HEK293T (cell line): ENCODE measurements at regions not wholly inside any gene's neighbourhood (a gene's known extent, or its start where the extent isn't known, plus 50 kb on each side); places are given as distances from the start of the nearest gene placed in this dataset.

Experiments used
- ARNT ChIP-seq: fragments of 450-650 bp; IDR thresholded peaks from 2 replicates; pipeline ENCODE4 v1.6.1; 2017; ENCODE audit warnings: mild to moderate bottlenecking
- BHLHE40 ChIP-seq: fragments of 450-650 bp; IDR thresholded peaks from 2 replicates; pipeline ENCODE4 v1.6.1; 2016; ENCODE audit warnings: mild to moderate bottlenecking, moderate library complexity, borderline replicate concordance
- FOXA1 ChIP-seq: fragments of 450-650 bp; IDR thresholded peaks from 2 replicates; pipeline ENCODE4 v1.6.1; 2016; ENCODE audit warnings: mild to moderate bottlenecking
- FOXK2 ChIP-seq: fragments of 450-650 bp; IDR thresholded peaks from 2 replicates; pipeline ENCODE4 v1.6.1; 2016; ENCODE audit warnings: mild to moderate bottlenecking
- FOXM1 ChIP-seq: fragments of 450-650 bp; IDR thresholded peaks from 2 replicates; pipeline ENCODE4 v1.6.1; 2017; ENCODE audit warnings: mild to moderate bottlenecking, borderline replicate concordance
- HDGF ChIP-seq: fragments of 450-650 bp; IDR thresholded peaks from 2 replicates; pipeline ENCODE4 v1.6.1; 2017; ENCODE audit warnings: antibody characterized with exemption, borderline replicate concordance
- NFRKB ChIP-seq: fragments of 450-650 bp; IDR thresholded peaks from 2 replicates; pipeline ENCODE4 v1.6.1; 2016; ENCODE audit warnings: mild to moderate bottlenecking, moderate library complexity
- SP1 ChIP-seq: fragments of 450-650 bp; IDR thresholded peaks from 2 replicates; pipeline ENCODE4 v1.6.1; 2017
- SUZ12 ChIP-seq: fragments of 450-650 bp; IDR thresholded peaks from 2 replicates; pipeline ENCODE4 v1.6.1; 2016; ENCODE audit warnings: mild to moderate bottlenecking
- TARDBP ChIP-seq: fragments of 450-650 bp; IDR thresholded peaks from 2 replicates; pipeline ENCODE4 v1.6.1; 2016
- TF ChIP-seq, protein P1 (sequence below): fragments of 450-650 bp; IDR thresholded peaks from 2 replicates; pipeline ENCODE4 v1.6.1; 2016

DNA sequence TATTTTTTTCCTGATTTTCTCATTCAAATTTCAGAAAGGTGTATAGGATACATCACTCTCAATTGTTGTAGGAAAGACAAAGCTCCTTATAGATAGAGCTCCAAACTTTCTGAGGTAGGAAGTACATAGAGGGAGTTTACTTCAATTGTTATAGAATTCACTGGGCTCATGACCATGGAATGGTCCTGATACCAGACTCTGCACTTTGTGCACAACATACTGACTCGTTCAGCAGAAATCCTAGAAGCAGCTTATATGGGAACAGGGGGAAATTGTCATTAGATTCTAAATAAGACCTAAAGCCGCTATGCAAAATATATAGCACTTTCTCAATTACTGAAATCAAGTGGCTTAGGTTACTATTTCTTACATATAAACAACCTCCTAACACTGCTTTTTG is 240.5 kb upstream of the TUSC1 start:
- TF ChIP-seq FOXA1 = no peak
- TF ChIP-seq FOXK2 = no peak
- TF ChIP-seq, protein P1, sequence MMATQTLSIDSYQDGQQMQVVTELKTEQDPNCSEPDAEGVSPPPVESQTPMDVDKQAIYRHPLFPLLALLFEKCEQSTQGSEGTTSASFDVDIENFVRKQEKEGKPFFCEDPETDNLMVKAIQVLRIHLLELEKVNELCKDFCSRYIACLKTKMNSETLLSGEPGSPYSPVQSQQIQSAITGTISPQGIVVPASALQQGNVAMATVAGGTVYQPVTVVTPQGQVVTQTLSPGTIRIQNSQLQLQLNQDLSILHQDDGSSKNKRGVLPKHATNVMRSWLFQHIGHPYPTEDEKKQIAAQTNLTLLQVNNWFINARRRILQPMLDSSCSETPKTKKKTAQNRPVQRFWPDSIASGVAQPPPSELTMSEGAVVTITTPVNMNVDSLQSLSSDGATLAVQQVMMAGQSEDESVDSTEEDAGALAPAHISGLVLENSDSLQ = no peak
- no peak for TF ChIP-seq NFRKB
- TF ChIP-seq TARDBP = no peak
- no peak for TF ChIP-seq SUZ12
- TF ChIP-seq FOXM1 = no peak
- no peak for TF ChIP-seq ARNT
- TF ChIP-seq SP1 = no peak
- TF ChIP-seq BHLHE40 = no peak
- no peak for TF ChIP-seq HDGF
